ENCODE measurements at regions not wholly inside any gene's neighbourhood (a gene's known extent, or its start where the extent isn't known, plus 50 kb on each side); places are given as distances from the start of the nearest gene placed in this dataset.
"Not testable (repeated sequence)": the region's sequence is repeated elsewhere in the genome, so short reads cannot be mapped to it uniquely, and the experiment has no call there.

DNA sequence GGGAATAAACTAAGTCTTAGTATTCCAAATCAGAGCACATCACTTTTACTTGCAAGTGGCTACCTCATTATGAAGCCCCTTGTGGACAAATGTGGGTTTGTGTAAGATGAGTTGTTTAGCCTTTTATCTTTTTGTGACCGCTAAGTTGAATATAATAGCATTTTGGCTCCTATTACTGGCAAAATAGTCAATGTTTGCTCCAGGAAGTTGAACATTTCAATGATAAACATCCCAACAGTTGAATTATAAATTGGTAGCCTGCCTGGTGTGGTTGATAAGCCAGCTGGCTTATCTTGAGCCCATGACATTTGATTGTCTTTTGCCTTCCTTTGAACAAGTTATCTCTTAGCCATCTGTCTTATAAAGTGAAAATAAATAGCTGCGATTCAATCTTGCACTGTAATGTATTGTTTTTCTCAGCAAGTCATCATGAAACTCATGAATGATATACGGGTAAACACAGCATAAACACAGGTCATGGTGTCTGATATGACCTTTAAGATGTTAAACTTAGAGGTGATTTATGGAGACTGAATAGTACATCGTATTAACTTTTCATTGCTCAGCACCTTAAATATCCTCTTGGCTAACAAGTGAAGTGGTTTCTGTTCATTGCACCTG lies 338.4 kb downstream of the SOCS6 start:
- DNase-seq (ENCODE audit: low read depth in 1 of 2, low spot score in 1 of 2): no peak

DNA sequence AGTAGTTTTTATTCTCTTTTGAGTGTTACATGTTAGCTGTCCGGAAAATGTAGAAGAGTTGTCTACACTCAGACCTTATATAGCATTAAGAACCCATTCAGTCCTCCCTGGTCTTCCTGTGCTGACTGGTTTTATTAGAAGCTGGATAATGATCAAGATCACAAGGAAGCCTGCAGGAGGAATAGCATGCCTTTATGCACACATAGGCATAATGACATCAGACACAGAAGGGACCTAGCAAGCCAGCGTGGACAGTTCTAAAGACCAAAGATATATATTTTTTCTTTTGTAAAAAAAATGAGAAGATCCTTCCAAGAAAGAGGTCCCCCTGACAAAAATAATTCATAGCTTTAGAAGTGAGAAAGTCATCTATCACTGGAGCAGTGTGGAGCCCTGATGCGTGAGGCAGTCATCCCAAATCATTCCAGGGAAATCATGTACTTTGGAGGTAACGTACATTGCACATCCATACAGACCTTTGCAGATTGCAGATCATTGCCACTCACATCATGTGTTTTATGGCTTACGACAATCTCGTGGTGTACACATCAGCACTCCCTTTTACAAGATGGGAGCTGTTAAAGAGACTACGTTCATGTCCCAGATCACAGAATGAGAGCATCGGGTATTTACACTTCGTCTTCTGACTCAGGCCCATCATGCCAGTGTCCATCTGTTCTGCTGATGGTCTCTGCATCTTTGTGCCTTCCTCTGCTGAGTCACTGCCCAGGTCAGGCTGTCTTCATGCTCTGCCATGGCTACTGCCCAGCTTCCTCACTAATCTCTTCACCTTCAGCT lies 334.0 kb downstream of the SOCS6 start:
- DNase-seq (ENCODE audit: low read depth in 1 of 2, low spot score in 1 of 2): no peak

DNA sequence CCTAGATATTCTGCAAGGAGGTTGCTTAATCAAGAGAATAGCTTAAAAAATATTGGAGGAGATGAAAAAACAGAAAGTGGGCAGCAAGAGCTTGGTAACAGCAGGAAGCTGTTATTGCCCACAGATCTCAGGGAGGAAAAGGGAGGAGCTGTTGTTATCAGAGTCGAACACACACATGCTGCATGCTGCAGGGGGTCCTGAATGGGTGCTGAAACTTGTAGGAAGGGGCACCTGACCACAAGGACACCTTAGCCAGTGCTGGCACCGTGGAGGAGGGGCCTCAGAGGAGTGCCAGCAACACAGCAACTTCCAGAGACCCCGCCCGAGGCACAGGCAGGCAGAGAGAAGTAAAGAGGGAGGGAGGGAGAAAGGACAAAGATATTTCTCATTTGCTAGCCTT lies 332.9 kb downstream of the SOCS6 start:
- DNase-seq (ENCODE audit: low read depth in 1 of 2, low spot score in 1 of 2): no peak

DNA sequence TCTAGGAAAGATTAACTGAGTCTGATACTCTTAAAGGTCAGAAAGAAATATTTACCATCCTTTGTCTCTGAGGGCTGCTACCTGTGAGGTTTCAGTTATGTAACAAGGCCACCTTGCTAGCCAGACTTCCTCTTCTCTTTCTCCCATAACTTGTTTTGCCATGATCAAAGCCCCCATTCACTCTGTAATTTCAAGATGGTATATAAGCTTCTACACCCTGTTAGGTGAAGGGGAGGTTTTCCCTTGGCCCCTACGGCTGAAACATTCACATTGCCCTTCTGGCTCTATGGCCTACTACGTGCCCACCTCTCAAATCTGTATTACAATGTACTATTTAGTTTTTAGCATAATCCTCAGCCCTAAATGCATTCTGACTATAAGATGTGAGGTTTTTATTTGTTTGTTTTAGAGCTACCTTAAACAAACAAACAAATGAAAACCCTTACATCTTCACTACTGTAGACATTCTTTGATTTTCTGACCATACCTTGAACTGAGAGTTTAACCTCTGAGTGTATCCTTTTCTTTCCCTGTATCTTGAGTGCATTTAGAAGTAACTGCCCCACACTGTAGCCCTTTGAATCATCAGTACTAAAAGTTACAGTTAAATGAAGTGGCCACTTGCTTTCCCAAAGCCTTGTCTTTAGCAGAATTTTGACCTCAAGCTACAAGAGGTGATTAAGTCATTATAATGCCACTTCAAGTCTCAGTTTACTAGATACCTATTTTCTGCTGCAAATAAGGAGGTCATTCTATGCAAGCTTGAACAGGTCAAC lies 332.2 kb downstream of the SOCS6 start:
- DNase-seq (ENCODE audit: low read depth in 1 of 2, low spot score in 1 of 2): no peak

DNA sequence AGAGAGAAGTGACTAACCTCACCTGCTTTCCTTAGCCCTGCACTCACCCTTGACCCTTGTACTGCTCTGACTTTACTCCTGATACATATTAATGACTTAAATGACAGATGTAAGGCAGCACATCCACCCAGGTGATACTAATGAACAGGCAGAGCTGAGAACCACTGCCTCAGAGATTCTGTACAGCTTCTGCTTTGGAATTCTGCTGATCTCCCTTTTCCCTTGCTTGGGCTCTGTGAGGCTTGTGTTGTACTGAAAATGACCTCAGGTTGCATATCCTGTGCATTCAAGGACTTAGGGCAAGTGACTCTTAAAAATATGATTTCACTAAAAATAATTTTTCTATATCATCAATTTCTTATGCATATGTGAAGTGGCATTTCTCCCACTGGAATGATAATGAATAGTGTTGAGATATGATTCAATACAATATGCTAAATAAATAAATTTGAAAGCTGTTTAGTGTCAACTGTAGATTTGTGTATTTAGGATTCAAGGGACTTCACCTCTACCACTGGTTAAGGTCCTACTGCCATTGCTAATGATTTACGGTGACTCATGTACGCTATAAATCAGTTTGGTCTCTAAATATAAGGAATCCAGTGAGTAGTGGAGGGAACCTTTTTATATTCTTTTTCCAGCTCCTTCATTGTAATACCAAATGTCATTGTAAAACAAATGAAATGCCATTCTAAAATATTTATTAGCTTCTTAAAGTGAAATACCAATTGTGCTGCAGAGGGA lies 328.3 kb downstream of the SOCS6 start:
- no peak for DNase-seq (ENCODE audit: low read depth in 1 of 2, low spot score in 1 of 2)

DNA sequence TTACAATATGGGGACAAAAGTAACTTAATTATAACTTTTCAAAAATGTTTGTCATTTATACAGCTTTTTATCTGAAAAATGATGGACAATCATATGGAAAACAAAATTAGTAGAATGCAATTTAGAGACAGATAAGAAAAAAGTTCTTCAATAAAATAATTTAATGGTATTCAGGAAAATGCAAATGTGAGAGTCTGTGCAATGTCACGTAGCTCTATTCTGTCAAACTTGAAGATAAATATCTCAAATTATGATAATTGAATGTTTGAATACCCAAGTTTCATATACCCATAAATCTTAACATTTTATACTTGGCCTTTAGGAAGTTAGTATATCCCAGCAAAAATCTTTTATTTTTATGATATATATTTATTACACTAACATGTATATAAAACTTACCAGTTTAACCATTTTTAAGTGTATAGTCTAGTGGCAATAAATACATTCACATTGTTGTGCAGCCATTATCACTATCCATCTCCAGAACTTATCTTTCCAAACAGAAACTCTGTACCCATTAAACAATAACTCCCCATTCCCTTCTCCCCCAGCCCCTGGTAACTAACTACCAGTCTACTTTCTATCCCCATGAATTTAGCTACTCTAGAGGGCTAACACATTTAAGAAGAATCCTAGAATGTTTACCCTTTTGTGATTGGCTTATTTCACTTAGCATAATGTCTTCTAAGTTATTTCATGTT lies 311.5 kb downstream of the SOCS6 start:
- no peak for DNase-seq (ENCODE audit: low read depth in 1 of 2, low spot score in 1 of 2)

DNA sequence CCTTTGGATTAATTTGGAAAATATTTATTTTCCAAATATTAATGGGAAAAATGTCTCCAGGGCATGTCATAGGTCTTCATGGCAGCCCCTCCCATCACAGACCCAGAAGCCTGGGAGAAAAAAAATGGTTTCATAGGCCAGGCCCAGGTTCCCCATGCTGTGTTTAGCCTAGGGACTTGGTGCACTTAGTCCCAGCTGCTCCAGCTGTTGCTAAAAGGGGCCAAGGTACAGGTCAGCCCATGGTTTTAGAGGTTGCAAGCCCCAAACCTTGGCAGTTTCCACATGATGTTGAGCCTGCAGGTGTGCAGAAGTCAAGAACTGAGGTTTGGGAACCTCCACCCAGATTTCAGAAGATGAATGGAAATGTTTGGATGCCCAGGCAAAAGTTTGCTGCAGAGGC lies 309.6 kb downstream of the SOCS6 start:
- DNase-seq (ENCODE audit: low read depth in 1 of 2, low spot score in 1 of 2): no peak

DNA sequence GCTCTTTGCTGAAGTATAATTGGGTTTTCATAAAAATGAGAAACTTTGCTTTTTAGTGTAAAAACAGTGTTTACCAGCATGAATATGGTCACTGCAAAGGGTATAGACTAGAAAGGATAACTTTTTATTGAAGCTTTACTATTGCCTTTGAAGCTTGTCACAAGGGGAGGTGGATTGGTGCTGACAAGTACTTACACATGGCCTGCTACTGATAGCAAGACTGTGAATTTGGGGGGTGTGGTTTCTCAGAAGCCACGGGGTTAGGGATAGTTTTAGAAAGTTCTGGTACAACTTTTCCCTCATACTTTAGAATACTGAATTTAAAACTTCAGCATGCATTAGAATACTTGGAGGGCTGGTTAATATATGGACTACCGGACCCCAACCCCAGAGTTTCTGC lies 294.1 kb downstream of the SOCS6 start:
- no peak for DNase-seq (ENCODE audit: low read depth in 1 of 2, low spot score in 1 of 2)

DNA sequence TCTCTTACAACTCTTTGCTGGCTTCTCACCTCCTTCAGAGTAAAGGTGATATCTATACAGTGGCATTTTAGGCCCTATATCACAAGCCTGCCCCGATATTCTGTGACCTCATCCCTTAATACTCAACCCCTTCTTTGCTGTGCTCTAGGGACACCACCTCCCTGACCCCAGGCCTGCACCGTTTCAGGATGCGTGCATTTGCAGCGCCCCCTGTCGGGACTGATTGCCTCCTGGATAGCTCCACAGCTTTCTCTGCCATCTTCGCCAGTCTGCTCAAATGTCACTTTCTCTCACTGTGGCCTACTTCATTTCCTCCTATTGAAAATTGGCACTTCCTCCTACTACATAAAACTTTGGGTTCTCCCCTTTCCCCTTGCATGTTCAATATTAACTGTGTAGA lies 289.6 kb downstream of the SOCS6 start:
- no peak for DNase-seq (ENCODE audit: low read depth in 1 of 2, low spot score in 1 of 2)

DNA sequence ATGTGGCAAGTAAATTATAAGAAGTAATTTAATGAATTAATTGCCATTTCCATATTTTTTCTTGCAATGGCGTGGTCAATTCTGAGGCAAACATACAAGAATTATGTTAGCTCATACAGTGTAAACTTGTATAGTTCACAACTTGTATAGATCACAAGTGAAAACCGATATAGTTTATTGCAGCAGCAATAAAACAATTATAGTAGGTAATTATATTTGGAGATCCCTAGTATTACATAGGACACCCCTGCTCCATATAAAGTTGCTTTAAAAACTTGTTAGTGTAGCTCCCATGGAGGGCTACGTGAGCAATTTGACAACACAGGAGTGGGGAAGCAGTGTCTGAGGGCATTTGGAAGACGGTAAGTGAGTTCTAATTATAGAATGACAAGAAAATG lies 288.2 kb downstream of the SOCS6 start:
- DNase-seq (ENCODE audit: low read depth in 1 of 2, low spot score in 1 of 2): no peak

DNA sequence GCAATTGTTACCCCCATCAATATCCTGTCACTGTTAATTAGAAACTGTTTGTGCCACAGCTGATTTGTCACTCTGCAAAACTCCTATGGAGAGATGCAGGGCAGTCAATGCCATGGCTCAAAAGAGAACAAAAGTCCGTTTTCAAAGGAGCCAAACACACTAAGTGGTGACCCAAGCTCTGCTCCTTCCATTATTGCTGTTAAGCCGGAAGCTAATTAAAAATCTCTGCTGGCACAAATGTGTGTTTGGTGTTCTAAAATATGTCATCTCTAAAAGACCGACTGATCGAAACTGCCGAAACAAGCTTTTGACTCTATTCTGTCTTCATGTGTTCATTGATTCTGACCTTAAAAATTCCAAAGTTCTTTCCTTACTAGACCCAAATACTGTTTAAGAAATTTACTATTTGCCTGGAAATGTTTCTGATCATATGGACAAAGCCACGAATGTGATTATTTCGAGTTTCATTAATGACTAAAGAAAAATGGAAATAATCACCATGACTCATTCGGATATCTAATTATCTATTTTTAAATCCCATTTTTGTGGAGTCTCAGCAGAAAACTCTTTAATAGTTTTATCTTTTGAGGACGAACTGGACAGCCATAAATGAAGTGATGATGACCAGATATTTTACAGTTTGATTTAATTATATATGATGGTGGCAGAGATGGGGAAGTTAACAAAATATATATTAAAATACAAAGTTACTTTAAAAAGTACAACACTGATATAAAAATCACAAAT lies 287.6 kb downstream of the SOCS6 start:
- DNase-seq (ENCODE audit: low read depth in 1 of 2, low spot score in 1 of 2): no peak

DNA sequence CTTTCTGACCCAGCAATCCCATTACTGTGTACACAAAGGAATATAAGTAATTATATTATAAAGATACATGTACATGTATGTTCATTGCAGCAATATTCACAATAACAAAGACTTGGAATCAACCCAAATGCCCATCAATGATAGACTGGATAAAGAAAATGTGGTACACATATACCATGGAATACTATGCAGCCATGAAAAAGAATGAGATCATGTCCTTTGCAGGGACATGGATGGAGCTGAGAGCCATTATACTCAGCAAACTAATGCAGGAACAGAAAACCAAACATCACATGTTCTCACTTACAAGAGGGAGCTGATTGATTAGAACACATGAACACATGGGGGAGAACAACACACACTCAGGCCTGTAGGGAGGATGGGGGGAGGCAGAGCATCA lies 286.1 kb downstream of the SOCS6 start:
- DNase-seq (ENCODE audit: low read depth in 1 of 2, low spot score in 1 of 2): not testable (repeated sequence)

DNA sequence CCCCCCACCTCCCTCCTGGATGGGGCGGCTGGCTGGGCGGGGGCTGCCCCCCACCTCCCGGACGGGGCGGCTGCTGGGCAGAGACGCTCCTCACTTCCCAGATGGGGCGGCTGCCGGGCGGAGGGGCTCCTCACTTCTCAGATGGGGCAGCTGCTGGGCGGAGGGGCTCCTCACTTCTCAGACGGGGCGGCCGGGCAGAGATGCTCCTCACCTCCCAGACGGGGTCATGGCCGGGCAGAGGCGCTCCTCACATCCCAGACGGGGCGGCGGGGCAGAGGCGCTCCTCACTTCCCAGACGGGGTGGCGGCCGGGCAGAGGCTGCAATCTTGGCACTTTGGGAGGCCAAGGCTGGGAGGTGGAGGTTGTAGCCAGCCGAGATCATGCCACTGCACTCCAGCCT lies 280.8 kb downstream of the SOCS6 start:
- DNase-seq (ENCODE audit: low read depth in 1 of 2, low spot score in 1 of 2): not testable (repeated sequence)

DNA sequence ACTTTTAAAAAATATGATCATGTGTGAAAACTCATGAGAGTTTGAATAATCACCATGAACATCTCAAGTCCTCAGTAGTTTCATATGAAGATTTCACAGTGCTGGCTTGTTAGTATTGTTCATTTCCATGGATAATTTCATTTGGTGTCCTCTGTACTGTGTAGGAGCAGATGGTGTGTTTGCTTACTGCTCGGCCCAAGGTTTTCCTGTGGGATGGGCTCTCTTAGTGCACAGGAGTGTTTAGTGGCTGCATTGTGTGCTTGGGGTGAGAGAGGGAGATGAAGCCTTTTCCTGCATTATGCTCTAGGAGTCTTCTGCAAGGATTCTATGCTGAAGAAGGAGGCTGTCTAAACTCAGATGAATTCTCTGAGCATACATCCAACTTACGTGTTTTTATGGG lies 270.6 kb downstream of the SOCS6 start:
- no peak for DNase-seq (ENCODE audit: low read depth in 1 of 2, low spot score in 1 of 2)

DNA sequence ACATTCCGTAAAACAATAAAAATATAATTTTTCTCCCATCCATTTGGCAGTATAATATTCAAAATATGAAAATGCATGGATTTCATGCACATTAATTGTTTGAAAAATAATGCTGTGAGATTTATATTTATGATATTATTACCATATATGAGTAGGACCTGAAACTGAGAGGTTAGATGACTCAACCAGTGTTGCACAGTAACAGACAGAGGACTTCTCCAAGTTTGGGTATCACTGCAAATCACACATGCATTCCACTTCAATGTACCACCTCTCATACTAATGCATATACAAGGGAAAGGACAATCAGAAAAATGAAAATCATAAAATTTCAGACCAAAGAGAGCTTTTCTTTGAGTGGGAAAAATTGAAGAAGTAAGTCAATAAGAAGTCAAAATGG lies 269.5 kb downstream of the SOCS6 start:
- DNase-seq (ENCODE audit: low read depth in 1 of 2, low spot score in 1 of 2): no peak

DNA sequence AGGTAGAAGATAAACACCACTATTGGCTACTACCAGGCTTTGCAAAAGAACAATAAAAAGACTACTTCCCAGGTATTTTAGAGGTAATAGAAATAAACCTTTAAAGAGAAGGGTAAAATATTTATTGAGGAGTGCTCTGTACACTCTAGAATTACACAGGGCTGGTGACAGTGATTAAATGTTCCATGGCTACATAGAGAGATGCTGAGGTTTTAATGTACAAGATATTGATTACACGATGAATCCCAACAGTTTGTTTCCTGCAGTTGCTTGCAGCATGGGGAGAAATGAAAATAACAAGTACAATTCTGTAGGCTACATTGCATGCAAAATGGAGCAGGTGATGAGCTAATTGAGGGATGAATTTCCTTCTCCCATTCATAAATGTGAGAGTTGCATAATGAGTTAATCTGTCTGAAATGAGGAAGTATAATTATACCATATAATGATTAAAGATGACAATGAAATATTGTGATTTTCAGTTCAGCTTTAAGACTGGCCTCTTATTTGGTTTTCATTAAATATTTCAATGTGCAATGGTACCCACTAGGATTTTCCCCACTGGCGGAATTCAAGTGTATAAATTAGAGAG lies 266.1 kb downstream of the SOCS6 start:
- DNase-seq (ENCODE audit: low read depth in 1 of 2, low spot score in 1 of 2): no peak

DNA sequence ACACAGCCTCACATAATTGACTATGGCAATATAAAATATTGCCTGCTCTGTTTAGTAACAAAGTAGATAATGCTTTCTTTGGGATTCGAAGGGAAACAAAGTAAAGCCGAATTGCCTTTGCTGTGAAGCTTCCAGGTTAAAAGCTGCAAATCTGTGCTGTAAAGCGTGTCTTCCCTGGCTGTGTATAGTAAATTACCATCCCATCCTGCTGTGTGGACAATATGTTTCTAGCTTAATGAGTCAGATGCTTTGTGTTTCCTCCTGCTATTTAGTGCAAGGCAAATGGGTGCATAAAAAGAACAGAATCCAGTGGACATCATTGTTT lies 265.1 kb downstream of the SOCS6 start:
- no peak for DNase-seq (ENCODE audit: low read depth in 1 of 2, low spot score in 1 of 2)

DNA sequence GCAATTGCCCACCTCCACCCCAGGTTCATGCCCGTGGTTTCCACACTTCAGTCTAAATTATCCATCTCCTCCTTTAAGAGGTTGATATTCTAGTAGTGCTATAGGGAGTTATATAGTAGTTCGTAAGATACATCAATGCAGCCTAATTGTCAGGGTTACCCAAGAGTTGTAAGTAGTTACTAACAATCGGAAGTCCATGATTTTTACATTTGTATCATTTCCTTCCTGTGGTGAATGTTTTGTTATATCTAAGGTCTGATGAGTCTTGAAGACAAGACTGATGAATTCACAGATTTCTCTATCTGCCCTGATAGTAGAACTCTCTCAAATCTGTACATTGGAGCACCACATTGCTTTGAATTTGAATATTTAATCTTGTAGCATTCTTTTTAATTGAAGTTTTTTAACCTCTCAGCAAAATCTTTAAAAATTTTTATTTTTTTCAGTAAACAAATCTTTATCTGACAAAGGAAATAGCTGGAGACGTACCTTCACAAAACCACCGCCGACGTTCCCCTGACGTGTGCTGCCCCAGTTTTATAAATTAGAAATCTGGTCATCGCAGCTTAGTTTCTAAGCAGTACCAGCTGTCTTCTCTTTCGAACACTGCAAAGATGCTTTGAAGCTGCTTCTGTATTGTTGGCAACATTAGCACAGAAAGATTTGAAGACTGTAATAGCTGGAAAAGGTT lies 264.5 kb downstream of the SOCS6 start:
- DNase-seq (ENCODE audit: low read depth in 1 of 2, low spot score in 1 of 2): no peak

DNA sequence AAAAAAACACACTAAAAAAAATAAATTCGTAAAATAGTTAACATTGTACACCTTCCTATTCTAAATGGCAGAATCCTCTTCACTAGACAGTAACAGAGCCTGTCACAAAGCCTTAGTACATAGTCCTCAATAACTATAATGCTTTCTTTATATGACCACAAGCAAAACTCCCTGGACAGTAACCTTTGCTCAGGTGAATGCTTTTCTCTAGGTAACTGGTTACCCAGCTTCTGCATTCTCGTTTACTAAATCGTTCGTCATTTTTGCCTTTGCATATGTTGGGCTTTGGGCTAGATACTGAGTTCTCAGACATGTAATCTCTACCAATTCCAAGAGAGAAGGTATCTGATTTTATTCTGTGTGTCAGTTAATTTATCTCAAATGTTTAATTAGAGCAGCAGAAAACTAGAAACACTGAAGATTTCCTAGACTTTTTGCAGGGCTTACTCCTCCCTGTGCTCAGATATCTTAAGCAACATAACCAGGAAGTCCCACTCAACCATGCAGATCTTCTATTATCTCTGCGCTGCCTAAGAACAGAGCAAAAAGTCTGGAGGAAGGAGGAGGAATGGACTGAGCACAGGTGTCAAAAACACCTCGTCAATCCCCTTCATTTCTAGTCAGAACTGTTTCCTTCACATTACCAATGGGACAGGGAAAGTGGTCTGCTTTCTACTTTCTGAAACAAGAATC lies 247.7 kb downstream of the SOCS6 start:
- DNase-seq (ENCODE audit: low read depth in 1 of 2, low spot score in 1 of 2): no peak

All from stimulated activated CD4-positive, alpha-beta T cell treated with anti-CD3 and anti-CD28 coated beads, Interleukin-15, amount 100 ng/mL, for 1 hour (primary cell).